Stimulated activated CD8-positive, alpha-beta memory T cell treated with anti-CD3 and anti-CD28 coated beads, Interleukin-4, amount 100 ng/mL, for 24 hours (primary cell): ENCODE measurements at regions not wholly inside any gene's neighbourhood (a gene's known extent, or its start where the extent isn't known, plus 50 kb on each side); places are given as distances from the start of the nearest gene placed in this dataset.

Experiments
- DNase-seq: peaks from one replicate; pipeline ENCODE4 v3.0.0-alpha.2; 2020; ENCODE audit warnings: low read depth

DNA sequence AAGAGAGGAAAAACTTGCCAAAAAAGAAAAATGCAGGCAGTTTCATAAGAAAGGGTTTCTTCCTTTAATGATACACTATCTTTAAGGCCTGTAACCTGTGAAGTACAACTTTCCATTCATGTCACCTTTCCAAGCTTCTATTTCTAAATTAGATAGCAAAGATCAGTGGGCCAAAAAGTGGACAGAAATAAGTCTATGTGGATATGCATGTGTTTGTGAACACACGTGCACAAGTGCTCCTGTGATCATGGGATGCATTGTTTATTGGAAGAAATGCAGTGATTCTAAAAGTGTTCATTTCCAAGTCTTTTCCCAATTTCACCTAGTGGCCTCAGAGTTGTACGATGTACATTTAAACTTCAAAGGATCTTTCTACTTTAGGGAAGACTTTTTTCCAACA is 230.0 kb upstream of the BLID start:
- no peak for DNase-seq

DNA sequence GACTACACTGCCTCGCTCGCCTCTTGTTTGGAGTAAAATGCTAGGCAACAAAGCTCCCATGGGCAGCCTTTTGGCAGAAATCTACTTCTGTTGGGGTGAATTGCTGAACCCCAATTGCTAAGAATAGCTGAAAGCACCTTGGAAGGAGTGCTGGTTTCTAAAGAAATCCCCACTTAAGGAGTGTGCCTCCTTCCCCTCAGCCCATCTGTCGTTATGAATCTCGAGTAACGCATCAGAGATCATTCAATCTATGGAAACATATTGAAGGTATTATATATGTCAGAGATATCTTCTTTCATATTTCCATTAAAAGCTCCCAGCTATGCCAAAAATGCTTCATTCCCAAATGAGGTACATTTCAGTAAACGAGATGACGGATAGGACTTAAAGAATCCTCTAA is 229.6 kb upstream of the BLID start:
- no peak for DNase-seq

DNA sequence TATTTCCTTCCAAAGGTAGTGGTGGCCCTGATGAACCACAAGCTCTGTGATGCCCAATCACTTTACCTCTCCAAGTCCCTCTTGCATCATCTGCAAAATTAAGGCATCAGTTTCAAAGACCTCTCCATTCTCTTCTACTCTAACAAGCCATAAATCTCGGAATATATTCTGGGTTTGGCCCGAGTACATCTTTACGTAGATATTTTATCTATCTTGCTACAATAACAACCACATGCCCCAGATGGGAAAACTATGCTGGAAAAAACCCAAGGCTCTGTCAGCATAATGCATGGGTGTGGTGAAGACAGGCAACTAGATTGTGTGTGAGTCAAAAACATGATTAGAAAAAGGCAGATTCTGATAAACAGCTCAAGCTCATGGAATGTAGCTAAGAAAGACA is 228.2 kb upstream of the BLID start:
- DNase-seq, result no peak

- no peak for DNase-seq
These were observed 227.2 kb upstream of the BLID start for GRCh38 chr11:122343210-122343609.

DNA sequence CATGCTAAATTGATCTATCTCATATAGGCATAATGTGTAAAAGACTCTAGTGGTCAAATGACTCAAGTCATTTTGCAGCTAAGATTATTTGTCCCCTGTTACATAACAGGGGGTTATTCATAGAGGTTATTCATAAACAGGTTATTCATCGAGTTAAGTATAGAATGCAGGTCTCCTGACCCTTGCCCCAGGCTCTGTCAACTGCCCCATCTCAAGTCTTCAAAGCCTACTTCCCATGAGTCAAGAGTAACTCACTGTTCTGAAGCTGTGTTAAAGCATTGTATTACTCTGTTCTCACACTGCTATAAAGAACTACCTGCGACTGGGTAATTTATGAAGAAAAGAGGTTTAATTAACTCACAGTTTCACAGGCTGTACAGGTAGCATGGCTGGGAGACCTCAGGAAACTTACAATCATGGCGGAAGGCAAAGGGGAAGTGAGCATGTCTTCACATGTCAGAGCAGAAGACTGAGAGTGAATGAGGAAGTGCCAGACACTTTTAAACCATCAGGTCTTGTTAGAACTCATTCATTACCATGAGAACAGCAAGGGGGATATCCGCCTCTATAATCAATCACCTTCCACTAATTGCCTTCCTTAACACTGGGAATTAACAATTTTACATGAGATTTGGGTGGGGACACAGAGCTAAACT is 226.2 kb upstream of the BLID start:
- DNase-seq, result no peak

DNA sequence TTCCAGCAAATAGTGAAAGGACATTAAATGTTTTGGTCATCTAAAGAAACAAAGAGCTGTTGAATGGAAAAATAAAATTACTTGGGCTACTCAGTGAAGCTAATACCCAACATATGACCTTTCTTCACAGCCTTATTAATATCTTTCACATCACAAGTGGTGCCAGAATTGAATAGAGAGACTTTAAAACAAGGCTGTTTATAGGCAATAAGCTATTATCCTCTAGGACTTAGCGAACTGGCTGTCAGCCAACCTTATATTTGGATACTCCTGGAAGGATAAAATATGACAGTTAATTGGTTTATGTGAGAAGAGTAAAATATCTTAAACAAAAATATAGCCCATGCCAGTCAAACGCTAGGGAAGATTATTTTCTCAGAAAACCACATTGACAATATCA is 225.5 kb upstream of the BLID start:
- DNase-seq, result no peak

- DNase-seq, result no peak
These were observed 224.7 kb upstream of the BLID start for GRCh38 chr11:122340607-122341290.

DNA sequence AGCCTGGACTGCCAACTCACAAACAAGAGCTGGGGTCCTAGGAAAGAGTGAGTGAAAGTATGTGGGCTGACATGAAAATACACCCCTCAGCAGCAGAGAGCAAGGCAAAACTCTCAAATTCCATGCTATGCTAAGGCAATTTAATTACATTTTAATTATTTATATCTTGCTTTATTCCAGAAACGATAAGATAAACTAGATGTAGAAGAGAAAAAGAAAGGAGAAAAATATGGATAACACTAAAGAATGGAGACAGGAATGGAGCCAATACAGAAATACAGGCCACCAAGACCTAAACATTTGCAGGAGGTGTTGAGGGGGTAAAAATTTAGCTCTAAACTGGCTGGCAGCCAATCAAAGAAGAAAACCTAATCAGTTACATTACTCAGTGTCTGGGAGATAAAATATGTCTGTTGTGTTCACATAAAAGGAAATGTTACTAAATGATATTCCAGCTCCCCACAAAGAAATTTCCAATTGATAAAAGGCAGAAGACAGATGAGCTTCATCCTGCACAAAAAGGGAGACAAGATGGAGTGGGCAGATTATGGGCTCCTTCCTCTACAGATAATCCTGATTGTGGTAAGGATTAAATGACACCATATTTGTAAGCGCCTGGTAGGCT is 223.5 kb upstream of the BLID start:
- DNase-seq, result no peak

- DNase-seq, result no peak
These were observed 221.7 kb upstream of the BLID start for GRCh38 chr11:122337704-122338103.

- no peak for DNase-seq
These were observed 221.2 kb upstream of the BLID start for GRCh38 chr11:122337241-122337640.

- DNase-seq, result no peak
These were observed 220.7 kb upstream of the BLID start for GRCh38 chr11:122336706-122337105.

DNA sequence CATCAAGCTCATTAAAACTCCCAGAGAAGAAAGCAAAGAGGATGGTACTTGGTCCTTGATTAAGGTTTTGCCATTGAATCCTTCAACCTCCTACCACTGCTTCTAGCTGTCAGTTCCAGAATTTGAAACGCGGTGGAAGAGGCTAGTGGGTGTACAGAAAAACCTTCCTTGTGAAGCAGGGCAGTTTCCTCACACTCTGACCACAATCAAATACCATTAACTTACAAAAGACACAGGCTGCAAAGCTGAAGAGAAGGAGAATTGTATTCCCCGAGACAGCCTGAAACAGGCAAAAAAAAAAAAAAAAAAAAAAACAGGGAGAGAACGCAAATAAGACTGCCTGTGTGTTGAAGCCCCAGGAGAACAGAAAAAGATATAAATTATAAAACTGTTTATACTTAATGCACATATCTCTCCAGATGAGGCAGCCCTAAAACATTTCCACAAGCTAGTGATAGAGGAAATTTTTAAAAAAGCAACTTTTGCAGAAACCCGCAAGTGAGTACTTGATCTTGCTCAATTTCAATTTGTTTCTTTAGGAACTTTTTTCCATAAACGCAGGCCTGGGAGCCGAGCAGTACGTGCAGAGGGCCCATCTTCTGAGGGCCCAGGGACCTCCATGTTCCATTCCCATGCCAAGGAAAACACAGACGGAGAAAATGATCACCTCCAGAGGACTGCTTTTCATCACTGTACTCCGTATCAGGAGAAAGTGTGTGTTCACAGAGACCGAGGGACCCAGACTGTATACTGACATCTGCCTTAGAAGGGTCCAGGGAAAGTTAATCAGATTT is 218.7 kb upstream of the BLID start:
- DNase-seq, result no peak

DNA sequence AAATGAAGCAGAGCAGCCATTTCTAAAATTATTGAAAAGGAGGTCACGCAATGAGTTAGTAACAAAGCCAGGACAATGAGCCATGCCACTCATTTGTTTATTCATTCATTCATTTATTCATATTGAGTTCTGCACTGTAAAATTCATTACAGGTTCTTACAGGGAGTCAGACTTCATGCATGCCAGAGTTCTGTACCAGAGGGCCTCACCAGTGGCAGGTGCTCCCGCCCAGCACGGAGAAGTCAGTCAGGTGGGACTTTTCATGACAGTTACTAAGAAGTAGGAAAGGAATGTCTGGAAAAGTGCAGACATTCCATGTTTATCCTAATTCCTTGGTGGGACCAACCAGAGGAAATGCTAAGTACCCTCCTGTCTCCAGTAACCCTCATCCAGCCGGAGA is 217.5 kb upstream of the BLID start:
- no peak for DNase-seq

GRCh38 chr11:122331079-122331478 is 215.1 kb upstream of the BLID start:
- DNase-seq, result no peak

- DNase-seq, result no peak
These were observed 214.4 kb upstream of the BLID start for GRCh38 chr11:122330279-122330965.

DNA sequence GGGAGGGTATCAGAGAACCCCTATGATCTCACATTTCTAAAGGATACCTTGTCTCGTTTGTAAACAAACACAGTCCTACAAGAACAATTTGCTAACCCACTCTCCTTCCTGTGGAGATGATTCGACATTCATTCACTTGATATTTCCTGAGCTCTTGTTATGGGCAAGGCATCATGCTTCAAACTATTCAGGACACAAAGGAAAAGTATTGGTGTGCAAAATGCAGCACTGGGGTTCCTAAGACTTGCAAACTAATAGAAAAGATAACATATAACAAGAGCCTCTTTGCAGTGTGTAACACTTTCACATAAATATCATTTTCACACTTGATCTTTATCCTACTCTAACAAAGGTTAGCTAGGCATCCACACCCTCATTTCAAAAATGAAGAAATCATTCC is 211.5 kb upstream of the BLID start:
- DNase-seq, result no peak

DNA sequence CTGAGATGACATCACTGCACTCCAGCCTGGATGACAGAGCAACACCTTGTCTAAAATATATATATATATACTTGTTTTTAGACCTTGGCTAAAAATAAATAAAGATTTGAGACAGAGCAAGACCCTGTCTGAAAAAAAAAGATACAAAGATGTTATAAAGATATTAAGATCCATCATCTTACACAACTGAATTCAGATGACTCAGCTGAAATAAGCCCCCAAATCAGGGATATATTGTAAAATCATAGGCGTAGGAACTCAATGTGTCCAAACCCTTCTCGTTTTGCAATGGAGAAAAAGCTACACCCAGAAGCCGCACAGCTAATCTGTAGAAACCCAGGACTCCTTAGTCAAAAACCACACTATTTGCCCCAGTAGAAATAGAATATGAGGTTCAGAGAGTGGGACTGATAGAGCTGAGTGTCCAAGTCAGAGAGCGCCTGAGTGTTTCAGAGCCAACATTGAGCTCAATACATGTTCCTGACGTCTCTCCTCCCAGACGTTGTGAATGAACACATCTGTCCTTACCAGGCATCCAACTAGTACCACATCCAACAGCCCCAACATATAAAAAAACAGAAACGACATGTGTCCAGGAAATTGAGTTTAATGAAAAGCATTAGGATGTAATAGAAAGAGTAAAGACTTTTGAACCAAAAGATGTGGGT is 207.9 kb upstream of the BLID start:
- DNase-seq, result no peak

GRCh38 chr11:122322329-122322728 is 206.3 kb upstream of the BLID start:
- DNase-seq, result no peak

DNA sequence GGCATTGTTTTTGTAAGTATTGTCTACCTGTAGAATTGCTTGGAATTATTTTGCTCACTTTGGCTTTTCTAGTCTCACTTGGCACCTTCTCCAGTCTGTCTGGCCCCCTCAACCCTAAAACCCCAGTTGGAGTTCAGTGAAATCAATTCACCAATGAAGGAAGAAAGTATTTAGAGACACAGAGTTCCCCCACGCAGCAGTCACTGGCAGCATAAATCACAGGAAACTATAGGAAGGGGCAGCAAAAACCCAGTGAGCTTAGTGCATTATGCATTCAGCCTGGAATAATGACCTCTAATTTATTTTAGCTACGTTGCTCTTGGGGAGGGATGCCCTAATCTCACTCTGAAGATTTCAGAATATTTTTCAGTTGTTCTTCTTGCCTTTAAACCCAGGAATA is 204.7 kb upstream of the BLID start:
- DNase-seq, result no peak

DNA sequence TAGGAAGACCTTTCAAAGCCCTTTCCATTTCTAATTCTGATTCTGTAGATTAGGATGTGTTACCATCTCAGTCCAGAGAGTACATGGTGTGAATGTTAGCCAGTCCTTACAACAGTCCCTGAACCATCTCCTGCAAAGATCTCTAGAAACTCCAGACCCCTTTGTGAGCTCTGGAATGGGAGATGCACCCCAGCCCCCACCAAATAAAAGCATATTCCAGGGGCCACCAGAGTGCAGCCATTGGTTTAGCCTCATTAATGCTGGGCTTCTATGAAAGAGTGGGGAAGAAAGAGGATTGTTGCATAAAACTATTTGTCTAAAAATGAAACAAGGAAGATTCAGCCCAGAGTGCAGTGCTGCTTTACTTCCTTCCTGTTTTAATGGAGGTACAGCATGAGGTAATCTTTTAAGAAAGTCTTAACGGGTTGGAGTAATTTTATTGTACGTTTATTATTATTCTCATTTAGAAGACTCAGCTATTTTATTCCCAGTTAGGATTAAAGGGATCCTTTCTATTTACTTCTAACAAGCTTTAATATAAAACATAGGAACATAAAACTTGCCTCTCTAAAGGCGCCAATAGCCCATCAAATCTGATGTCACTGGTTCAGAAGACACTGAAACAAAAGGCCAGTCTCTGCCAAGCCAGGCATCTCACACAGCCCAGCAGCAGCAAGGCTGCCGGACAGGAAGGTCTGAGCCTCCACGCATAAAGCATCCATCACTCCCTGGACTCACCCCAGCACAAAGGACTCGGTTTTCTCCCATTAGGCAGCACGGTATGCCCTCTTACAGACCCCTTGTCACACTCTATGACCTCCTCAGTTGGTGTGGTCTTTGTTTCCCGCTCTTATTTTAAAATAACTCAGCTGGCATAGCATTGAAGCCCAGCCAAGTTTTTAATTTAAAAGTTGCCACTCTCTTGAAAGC is 203.9 kb upstream of the BLID start:
- DNase-seq, result no peak

DNA sequence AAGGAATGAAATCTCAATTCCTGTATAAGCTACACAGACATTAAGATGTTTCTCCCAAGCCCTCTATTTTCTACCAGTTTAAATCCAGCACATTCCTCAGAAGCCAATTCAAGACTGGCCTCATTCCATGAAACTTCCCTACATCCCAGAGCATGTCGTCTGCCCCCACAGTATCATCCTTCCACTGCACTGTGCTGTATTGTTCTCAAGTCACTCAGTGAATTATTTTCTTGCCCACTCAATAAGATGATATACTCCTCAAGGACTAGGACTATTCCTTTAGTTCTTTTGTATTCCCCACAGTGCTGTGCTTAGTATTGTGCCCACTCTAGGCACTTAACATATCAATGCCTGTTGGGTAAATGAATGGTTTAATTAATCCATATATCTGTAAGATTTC is 203.1 kb upstream of the BLID start:
- no peak for DNase-seq
